NCI-H2029 (cell line): ENCODE measurements at regions not wholly inside any gene's neighbourhood (a gene's known extent, or its start where the extent isn't known, plus 50 kb on each side); places are given as distances from the start of the nearest gene placed in this dataset.
"Not testable (repeated sequence)": the region's sequence is repeated elsewhere in the genome, so short reads cannot be mapped to it uniquely, and the experiment has no call there.

Source experiments
- DNase-seq: peaks from one replicate; lab custom pipeline; 2025; lab: John Stamatoyannopoulos, UW

GRCh38 chr16:65355706-65356105 lies 233.8 kb upstream of the CDH11 start:
- no peak for DNase-seq

- no peak for DNase-seq
Measured at GRCh38 chr16:65353183-65353582, 231.3 kb upstream of the CDH11 start.

GRCh38 chr16:65349626-65350025 lies 227.8 kb upstream of the CDH11 start:
- DNase-seq, result no peak

- no peak for DNase-seq
Measured at GRCh38 chr16:65343556-65343955, 221.7 kb upstream of the CDH11 start.

GRCh38 chr16:65342231-65342866 lies 220.5 kb upstream of the CDH11 start:
- no peak for DNase-seq

GRCh38 chr16:65339062-65339461 lies 217.2 kb upstream of the CDH11 start:
- no peak for DNase-seq

GRCh38 chr16:65336160-65336559 lies 214.3 kb upstream of the CDH11 start:
- no peak for DNase-seq

GRCh38 chr16:65334081-65334480 lies 212.2 kb upstream of the CDH11 start:
- DNase-seq, result no peak

GRCh38 chr16:65333283-65333682 lies 211.4 kb upstream of the CDH11 start:
- no peak for DNase-seq

- no peak for DNase-seq
Measured at GRCh38 chr16:65327346-65327745, 205.5 kb upstream of the CDH11 start.

- DNase-seq, result no peak
Measured at GRCh38 chr16:65323655-65324237, 201.9 kb upstream of the CDH11 start.

- no peak for DNase-seq
Measured at GRCh38 chr16:65319621-65320231, 197.9 kb upstream of the CDH11 start.

GRCh38 chr16:65318590-65319257 lies 196.9 kb upstream of the CDH11 start:
- no peak for DNase-seq

- no peak for DNase-seq
Measured at GRCh38 chr16:65318138-65318537, 196.3 kb upstream of the CDH11 start.

- DNase-seq, result no peak
Measured at GRCh38 chr16:65316808-65317207, 194.9 kb upstream of the CDH11 start.

- no peak for DNase-seq
Measured at GRCh38 chr16:65315081-65315780, 193.4 kb upstream of the CDH11 start.

- DNase-seq, result no peak
Measured at GRCh38 chr16:65314627-65315008, 192.8 kb upstream of the CDH11 start.

- no peak for DNase-seq
Measured at GRCh38 chr16:65313936-65314626, 192.2 kb upstream of the CDH11 start.

GRCh38 chr16:65312795-65313194 lies 190.9 kb upstream of the CDH11 start:
- no peak for DNase-seq

- no peak for DNase-seq
Measured at GRCh38 chr16:65312071-65312470, 190.2 kb upstream of the CDH11 start.

- not testable (repeated sequence) for DNase-seq
Measured at GRCh38 chr16:65310491-65310890, 188.6 kb upstream of the CDH11 start.

GRCh38 chr16:65309354-65309753 lies 187.5 kb upstream of the CDH11 start:
- DNase-seq, result no peak
